C4-2B (cell line): ENCODE measurements at regions not wholly inside any gene's neighbourhood (a gene's known extent, or its start where the extent isn't known, plus 50 kb on each side); places are given as distances from the start of the nearest gene placed in this dataset.

Experiments
- CTCF ChIP-seq: fragments of 450-650 bp; conservative IDR thresholded peaks from 2 replicates; pipeline ENCODE4 v1.5.1; 2017; ENCODE audit warnings: mild to moderate bottlenecking
- ZFX ChIP-seq: fragments of 450-650 bp; IDR thresholded peaks from 2 replicates; pipeline ENCODE4 v1.6.1; 2017

GRCh38 chr3:181328346-181328745 is 338.8 kb upstream of the DNAJC19 start:
- TF ChIP-seq CTCF (no peak), ZFX (no peak)
